HS-27A (cell line): ENCODE measurements at regions not wholly inside any gene's neighbourhood (a gene's known extent, or its start where the extent isn't known, plus 50 kb on each side); places are given as distances from the start of the nearest gene placed in this dataset.
A peak's percentile ranks its signal among the peaks of the same experiment; 100 is the strongest.

Source experiments
- DNase-seq: peaks from one replicate; pipeline ENCODE4 v3.0.0-alpha.2; 2012; ENCODE audit warnings: low read depth, missing footprints

DNA sequence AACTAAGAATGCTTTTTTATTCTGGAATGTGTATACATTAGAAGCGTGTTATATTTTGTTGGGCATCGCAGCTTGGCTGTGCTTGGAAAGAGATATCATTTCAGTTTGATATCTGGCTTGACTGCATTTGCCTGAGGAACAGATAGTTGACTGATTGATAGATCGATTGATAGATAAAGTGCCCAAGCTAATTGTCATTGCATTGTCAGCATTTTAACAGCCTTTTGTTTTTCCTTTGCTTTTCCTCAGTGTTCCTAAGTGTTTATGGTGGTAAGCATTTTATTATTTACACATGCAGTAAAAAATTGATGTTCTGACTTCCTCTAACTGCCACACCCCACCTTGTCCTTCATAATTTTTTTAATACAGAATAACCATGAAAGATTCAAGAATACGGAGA lies 180.9 kb upstream of the GRIK2 start:
- no peak for DNase-seq

DNA sequence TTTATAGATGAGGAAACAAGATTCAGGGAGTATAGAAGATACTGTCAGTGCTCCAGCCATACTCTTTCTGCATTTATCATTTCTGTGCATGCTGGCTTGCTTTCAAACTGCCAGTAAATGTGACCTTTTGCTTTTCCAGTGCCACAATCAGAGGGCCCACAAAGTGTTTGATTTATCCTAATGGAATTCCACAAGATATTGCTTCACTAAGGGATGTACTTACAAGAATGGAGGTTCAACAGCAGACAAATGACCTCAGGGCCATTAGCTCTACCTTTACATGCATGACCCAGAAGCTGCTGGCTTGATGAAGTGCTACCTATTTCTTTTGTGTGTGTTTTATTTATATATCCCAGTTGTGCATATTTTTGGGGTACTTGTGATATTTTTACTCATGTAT lies 171.5 kb upstream of the GRIK2 start:
- DNase-seq, result no peak

DNA sequence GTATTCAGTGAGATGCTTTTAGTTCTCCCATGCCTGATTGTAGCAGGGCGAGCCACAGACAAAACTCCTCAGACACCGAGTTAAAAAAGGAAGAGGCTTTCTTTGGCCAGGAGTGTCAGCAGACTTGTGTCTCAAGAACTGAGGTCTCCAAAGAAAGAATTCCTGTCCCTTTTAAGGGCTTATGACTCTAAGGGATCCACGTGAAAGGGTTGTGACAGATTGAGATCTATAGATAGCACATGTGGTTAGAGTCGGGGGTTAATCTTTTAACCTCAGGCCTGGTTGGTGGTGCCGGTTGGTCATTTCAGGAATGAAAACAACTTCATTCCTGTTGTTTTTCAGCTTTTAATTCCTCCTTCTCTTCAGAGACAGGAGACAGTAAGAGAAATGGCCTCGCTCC lies 168.8 kb upstream of the GRIK2 start:
- no peak for DNase-seq

DNA sequence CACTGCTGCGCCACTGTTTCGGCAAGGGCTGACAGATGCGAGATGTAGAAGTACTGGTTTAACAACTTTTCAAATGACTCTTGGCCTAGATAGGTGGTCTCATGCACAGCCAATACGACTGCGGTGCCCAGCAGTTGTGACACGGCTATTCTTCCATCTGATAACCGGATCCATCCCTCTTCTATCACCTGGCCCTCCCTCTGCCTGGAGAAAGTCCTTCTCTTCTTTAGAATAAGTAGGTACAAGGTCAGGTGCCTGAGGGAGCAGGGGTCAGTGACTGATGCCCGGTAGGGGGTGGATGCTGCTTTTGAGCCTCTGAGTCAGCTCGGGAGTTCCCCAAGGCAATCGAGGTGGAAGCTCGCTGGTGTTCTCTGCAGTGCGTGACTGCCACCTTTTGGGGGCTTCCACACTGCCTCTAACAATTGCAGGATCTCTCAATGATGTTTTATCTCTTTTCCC lies 166.8 kb upstream of the GRIK2 start:
- peak; percentile 5 for DNase-seq

DNA sequence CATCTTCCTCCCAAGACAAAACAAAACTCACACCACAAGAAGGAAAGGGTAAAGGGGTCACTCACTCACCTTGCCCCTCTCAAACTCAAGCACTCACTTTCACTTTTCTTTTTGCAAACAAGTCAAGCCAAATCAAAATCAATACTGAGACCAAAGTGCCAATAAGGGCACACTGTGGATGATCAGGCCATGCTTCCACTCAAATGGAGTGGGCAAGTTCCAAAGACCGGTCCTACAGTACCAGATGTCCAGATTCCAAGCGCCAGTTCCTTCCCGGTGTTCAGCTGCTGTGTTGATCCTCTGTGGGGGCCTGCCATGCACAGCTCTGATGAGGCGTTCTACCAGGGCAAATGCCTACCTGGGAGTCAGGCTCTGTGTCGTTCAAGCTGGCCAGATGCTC lies 162.6 kb upstream of the GRIK2 start:
- no peak for DNase-seq

DNA sequence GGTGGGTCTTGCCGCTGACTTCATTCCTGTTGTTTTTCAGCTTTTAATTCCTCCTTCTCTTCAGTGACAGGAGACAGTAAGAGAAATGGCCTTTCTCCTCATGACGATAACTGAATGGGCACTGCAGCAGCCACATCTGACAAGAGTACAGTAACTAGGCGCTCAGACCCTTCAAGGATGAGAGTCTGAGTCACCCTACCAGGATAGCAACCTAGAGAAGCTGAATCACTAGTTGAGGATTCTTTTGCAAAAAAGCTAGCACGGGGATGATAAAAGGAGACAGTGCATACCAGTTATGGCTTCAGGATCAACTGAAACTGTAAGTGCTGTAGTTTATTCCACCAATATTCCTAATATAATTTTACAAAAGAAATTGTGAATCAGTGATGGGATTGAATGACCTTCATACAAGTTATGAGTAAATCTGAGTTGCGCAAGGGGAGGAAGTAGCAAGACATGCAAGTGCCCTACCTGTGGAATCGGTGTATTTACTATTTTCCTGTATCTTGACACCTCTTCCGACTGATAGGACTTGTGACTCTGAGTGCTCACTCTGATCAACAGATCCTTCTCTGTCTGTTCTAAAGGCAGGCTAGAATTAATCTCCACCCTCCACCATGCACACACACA lies 161.8 kb upstream of the GRIK2 start:
- DNase-seq, result no peak

DNA sequence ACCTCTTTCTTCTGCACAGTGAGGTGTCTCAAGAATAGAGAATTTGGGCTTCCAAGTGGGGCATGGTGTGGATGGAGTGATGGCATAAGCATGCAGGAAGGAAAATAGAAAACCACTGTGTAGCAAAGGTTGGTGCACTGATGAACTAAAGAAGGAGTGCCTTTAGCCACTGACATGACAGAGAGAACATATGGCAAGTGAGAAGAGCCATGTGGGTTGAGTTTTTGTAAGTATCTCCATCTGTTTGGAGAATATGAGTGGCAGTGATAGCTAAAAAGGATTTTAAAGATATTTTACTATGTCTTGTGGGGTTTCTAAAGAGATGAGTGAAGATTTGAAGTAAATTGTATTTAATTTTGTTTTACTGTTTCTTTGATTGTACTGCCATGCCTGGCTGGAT lies 160.5 kb upstream of the GRIK2 start:
- DNase-seq, result no peak

DNA sequence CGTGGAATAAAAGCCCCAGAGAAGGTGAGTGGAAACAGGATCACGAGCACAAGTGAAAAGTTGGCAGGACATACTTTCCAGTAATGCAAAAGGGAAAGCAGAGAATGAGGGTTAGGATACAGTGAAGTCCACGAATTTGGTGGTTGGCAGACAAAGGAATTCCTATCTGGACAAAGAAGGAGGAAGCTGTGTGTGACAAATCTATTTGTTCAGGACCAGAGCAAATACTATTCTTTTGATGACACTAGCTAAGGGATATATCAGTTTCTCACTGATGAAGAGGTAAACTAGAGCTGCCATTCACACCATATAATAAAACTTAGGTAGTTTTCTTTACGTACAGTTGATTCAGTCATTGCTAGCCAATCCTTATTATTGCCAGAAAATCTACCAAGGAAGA lies 156.8 kb upstream of the GRIK2 start:
- no peak for DNase-seq

DNA sequence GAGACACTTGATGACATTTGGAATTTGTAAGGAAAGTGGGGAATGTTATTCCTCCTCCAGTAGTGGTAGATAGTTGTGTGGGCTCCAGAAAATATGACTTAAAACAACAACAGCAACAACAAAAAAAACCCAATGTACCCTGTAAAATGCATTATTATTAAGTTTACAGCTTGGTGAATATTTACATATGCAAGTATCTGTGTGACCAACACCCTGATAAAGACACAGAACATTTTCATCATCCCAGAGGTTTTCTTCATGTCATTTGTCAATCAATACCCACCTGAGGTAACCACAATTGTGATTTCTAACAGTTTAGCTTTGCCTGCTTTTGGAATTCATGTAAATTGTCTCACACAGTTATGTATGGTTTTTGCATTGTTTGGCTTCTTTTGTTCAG lies 152.1 kb upstream of the GRIK2 start:
- no peak for DNase-seq

DNA sequence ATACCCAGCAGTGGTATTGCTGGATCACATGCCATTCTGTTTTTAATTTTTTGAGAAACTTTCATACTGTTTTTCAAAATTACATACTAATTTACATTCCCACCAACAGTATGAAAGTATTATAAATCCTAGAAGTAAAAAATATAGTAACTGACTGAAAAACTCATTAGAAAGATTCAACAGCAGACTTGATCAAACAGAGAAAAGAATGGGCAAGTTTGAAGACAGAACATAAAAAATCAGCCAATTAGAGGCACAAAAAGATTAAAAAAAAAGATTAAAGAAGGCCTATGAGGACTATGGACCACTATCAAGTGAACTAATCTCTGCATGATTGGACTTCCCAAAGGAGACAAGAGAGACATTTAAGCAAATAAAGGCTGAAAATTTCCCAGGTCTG lies 144.0 kb upstream of the GRIK2 start:
- no peak for DNase-seq

DNA sequence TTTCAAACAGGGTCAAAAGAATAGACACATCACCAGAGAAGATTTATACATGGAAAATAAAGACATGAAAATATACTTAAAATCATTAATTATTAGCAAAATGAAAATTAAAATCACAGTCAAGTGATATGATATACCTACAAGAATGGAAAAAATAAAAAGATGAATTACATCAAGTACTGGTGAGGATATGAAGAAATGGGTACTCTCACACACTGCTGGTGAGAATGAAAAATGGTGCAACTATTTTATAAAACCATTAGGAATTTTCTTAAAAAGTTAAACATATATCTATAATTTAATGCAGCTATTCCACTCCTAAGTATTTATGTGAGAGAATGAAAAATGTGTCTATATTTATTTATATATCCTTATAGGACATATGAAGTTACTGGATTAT lies 136.3 kb upstream of the GRIK2 start:
- no peak for DNase-seq

DNA sequence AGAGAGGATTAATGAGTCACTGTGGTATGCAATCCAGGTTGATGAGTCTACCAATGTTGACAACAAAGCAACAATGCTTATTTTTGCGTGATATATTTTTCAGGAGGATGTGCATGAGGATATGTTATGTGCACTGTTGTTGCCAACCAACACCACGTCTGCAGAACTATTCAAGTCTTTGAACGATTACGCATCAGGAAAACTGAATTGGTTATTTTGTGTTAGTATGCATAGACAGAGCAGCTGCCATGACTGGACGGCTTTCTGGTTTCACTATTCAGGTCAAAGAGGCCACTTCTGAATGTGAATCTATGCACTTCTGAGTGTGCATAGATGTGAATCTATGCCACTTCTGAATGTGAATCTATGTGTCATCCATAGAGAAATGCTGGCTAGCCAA lies 134.0 kb upstream of the GRIK2 start:
- no peak for DNase-seq

DNA sequence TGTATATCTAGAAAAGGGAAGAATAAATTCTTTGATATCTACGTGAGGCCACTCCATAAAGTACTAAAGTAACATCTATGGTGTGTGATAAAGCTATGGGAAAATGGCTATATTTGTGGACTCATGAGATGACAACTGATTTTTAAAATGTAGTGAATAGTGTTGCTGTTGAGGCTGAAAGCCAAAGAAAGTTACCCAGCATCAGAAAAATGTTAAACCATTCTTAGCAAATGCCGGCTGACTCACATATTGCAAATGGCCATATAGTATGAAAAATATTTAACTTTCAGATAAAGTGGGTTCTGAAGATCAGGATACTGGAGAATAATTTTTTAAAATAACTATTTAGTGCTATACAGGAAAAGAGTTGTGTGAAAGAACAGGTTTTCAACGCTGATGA lies 129.9 kb upstream of the GRIK2 start:
- DNase-seq, result no peak

DNA sequence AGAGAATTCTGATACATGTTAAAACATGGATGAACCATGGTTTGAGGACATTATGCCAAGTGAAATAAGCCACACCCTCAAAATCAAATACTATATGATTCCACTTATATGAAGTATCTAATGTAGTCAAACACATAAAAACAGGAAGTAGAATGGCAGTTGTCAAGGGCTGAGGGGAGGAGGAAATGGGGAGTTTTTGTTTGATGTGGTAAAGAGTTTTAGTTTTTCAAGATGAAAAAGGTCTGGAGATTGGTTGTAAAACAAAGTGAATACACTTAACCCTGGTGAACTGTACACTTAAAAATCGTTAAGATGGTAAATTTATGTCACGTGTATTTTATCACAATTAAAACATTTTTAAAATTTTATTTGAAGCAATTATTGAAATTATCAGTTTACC lies 127.4 kb upstream of the GRIK2 start:
- DNase-seq, result no peak

DNA sequence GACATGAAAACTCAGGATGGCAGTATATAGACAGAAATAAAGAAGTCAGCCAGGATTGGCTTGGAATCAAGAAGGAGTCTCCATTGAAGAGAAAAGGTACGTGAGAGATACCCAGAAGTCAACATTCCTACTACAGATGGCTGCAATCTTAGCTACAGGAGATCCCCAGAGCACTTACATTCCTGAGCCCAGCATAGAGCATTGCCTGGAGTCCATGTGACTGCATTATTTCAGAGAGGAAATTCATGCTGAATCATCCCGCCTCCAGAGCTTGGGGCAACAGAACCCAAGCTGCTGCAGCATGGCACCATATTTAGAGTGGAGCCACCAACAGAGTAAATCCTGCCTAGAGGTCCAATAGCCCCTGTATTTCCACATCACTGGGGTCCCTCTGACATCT lies 125.0 kb upstream of the GRIK2 start:
- DNase-seq, result no peak

DNA sequence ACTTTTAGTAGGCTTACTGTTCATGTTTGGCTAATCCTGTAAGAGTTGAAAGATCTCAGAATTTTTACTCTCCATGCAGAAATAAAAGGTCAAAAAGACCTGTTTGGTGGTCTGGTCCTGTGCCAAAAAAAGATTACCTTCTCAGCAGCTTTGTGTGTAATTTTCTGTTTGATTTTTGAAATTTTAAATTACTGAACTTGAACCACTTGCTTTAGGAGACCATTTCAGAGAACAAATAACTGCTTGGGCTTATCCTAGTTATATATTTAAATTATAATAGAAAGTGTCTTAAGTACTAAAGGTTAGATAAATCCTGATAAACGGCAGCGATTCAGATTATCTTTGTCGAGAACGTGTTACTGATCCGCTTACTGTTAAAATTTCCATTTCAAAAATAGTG lies 118.3 kb upstream of the GRIK2 start:
- no peak for DNase-seq

DNA sequence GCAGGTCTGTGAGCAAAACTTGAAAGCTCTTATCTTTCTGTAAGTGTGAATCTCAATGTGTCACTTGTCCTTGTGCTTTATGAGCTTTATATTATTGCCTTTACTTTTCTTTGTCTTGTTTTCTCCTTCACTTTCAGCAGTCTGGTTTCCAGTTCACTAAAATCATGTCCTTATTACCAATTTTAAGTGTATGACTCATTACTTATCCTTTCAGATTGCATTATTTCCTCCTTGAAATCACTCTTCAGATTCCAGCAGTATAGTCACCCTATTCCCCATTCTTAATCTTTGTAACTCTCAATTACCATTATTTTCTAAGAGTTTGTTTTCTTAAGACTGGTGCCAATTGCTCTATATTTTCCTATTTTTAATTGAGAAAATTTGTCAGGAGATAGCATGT lies 117.4 kb upstream of the GRIK2 start:
- no peak for DNase-seq

DNA sequence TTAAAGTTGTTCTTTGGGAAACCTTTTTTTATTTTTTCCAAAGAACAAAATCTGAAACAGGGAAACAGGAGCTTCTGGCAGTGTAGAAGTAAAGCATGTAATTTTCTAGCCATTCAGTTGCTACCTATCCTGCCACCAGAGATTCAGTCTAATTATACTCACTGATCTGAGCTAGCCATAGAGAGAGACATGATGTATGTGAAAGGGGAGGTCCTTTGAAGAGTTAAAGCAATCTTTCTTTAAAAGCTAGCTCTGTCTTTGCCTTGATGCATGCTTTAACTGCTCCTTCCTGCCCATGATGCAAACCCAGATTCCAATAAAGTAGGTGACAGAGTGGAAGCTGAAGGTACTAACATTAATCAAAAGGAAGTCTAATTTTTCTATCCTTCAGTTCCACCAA lies 114.1 kb upstream of the GRIK2 start:
- DNase-seq, result no peak

DNA sequence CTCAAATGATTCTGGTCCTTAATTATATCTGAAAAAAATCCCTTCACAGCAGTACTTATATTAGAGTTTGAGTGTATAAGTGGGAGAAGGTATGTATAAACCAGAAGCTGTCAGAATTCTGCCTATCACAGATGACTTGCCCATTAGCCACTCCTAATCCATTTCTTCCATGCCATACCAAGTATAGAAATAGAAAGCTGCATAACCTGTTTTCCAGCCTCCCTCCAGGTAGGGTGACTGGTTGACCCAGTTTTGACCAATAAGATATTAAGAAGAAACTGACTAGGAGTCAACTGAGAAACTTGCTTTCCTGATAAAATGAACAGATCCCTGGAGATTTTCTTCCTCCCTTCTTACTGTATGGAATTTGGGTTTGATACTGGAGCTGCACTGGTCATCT lies 112.2 kb upstream of the GRIK2 start:
- no peak for DNase-seq

DNA sequence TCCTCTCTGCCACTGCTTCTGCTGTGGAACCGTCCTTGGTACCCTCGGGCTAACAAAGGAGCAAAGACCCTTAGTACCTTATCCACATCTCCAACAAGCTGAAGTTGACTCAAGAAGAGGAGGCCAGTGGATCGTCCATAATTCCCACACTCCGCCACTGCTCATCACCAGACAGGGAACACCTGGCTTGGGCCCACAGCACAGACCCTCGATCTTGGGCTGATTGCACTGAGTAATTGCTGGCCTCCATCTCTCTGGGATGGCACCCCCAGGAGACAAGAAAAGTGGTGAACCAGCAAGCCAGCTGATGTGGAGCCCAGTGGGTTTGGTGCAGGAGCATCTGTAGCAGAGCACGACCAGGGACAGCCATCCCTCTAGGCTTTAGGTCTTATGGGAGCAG lies 109.4 kb upstream of the GRIK2 start:
- DNase-seq, result no peak

DNA sequence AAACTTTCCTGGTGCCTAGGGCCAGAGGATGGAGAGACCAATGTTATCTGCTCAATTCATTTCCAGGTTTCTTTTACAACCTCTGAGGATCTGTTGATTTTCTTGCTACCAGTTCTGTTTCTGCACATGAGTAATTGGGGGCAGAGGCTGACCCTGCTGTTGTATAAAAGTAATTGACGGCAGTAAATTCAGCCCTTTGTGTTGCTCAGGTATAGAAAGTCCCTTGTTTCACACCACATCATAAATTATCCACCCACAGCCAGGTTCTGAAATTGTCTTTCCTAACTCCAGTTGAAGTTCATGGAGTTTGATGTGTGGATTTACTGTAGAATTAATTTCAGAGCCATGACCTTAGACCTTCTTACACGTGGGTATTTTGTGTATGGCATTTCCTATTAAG lies 107.4 kb upstream of the GRIK2 start:
- no peak for DNase-seq

DNA sequence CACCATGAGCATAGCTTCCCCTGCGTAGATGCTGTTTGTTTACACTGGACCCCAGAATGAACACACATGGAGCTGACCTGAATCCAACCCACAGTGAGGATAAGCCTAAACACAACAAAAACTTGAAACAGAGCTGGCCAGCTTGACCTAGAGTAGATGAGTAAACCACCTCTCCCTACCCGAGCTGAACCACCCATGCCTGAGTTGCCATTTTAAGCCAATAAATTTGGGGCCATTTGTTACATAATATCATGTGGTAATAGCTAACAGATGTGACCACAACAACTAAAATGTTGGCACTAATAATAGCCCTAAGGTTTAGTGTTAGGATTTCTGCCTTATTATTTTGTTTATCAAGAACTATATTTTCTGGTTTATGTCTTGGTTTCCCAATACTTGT lies 103.2 kb upstream of the GRIK2 start:
- no peak for DNase-seq

DNA sequence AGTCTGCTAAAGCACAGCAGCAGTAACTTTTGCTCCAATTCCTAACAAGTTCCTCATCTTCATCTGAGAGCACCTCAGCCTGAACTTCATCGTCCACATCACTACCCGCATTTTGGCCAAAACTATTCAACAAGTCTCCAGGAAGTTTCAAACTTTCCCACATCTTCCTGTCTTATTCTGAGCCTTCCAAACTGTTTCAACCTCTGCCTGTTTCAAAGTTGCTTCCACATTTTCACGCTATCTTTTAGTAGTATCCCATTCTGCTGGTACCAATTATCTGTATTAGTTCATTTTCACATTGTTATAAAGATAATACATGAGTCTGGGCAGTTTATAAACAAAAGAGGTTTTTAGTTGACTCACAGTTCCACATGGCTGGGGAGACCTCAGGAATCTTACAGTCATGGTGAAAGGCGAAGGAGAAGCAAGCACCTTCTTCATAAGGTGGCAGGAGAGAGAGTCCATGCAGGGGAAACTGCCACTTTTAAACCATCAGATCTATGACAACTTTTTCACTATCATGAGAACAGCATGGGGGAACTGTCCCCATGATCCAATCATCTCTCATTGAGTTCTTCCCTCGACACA lies 99.4 kb upstream of the GRIK2 start:
- no peak for DNase-seq

DNA sequence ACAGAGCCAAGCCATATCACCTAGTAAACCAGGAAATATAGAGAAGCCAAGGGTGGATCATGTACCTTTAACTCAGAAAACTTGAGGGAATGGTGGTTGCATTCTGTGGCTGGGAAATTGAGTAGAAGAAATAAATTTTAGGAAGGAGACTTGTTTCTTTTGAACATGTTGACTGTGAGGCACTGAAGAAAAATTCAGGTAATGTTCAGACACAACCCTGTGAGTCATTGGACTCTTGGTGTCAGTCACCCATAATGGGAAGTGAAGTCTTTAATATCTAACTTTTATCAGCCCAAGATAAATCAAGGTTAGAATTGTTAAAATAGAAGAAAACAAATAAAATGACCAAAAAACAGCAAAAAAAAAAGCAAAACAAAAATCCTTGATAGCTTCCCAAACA lies 98.8 kb upstream of the GRIK2 start:
- DNase-seq, result peak; percentile 9
